Stimulated activated CD4-positive, alpha-beta T cell treated with anti-CD3 and anti-CD28 coated beads, Interleukin-12 subunit alpha, Interleukin-12 subunit beta, amount 100 ng/mL, for 24 hours (primary cell): ENCODE measurements at regions not wholly inside any gene's neighbourhood (a gene's known extent, or its start where the extent isn't known, plus 50 kb on each side); places are given as distances from the start of the nearest gene placed in this dataset.
A peak's percentile ranks its signal among the peaks of the same experiment; 100 is the strongest.

Source experiments
- DNase-seq, 2 experiments: peaks; one replicate each; pipeline ENCODE4 v3.0.0-alpha.2; 2020; ENCODE audit warnings: low read depth in 2 of 2

DNA sequence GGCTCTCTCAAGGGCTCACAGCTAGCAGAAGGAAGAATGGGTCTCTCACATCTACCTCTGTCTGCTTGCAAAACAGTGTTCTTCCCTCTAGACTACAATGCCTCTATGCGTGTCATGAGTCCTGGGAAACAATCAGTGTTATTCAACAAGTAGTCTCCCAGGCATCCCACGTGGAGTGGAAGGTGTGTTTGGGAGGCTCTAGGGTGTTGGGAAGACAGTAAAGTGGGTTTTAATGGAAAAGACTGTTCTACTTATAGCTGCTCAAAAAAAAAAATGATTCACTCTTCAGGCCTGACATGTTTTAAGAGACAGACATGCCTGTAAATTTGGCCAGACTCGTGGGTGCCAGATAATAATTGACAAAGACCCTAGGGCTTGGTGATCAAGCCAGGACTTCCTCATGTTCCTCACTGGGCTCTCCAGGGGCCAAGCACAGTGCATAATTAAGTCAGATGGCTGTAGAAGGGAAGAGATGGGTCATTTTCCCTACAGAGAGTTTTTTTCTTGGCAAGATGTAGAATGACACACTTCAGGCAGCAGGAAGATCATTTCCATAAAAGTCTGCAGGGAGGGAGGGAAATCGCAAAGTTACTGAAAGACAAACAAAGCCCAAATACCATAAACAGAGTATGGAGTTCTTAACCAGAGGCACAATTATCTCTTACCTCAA lies 246.4 kb downstream of the ACTL7B start:
- DNase-seq = no peak

DNA sequence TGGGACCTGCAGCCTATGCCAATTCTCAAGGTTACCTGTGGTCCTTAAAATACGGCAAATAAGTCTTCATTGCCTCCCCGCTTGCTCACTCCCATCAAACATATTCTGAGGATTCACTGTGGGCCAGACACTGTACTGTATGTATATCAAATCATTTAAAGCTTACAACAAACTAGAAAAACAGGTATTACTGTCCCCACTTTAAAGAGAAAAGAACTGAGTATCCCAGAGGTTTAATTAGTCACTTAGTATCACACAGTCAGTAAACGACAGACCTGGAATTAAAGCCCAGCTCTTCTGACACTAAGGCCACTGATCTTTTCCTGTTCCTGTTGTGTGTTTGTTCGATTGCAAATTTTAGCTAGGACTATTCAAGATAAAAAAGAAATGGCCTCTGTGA lies 248.2 kb downstream of the ACTL7B start:
- DNase-seq = no peak

GRCh38 chr9:108606401-108606800 lies 249.4 kb downstream of the ACTL7B start:
- DNase-seq = no peak

GRCh38 chr9:108603141-108603540 lies 252.6 kb downstream of the ACTL7B start:
- no peak for DNase-seq

DNA sequence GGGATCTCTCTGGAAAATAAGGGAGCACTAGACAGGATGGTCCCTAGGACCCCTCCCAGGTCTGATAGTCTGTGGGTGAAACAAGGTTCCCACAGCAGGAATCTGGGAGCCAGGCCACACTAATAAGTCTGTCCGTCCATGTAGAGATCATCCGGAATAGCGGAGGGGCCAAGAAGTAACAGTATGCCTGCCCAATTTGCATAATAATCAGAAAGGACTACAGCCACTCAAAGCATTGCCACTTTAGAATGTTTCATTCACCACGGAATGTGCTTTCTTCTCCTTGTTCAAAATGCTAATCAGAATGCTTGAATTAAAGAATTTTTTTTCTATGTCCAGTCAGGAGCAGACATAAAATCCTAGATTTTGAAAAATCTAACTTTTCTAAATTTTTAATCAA lies 254.9 kb downstream of the ACTL7B start:
- DNase-seq = no peak

DNA sequence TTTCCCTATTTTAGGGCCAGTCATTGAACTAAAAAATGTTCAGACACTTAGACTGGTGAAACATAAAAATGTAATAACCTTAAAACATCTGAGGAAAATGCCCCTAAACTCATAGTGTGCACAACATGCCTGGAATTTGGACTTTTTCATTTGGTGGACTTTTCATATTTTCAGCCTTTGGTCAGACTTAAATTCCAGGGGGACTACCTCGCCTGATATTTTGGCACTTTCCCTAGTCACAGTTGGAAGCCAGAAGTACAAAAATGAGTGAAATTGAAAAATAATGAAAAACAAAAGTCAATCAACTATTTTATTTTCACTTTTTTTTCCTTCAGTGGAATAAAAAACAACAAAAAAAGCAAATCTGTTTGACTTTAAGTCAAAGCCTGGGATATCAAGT lies 256.2 kb downstream of the ACTL7B start:
- DNase-seq = no peak

- no peak for DNase-seq
Measured at GRCh38 chr9:108591121-108591520, 264.7 kb downstream of the ACTL7B start.

DNA sequence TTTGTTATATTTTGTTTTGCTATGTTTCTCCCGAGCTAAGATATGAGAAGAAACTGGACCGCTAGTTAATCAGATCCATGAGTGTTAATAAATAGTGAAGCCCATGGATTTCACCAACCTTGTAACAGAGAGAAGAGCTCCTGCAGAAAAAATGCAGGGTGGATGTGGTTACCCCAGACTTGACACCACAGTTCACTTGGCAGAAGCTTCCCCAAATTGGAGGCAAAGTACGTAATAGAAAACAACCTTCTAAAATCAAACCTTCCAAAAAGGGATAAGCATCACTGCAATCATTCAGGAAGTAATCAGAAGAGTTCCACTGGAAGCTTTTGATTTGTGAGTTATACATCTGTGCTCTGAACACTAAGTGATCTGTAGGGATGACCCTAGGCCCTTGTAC lies 267.5 kb downstream of the ACTL7B start:
- no peak for DNase-seq

- DNase-seq = no peak
Measured at GRCh38 chr9:108586471-108587139, 269.2 kb downstream of the ACTL7B start.

GRCh38 chr9:108584860-108585259 lies 270.9 kb downstream of the ACTL7B start:
- DNase-seq = no peak

GRCh38 chr9:108582726-108583125 lies 273.1 kb downstream of the ACTL7B start:
- DNase-seq = no peak

DNA sequence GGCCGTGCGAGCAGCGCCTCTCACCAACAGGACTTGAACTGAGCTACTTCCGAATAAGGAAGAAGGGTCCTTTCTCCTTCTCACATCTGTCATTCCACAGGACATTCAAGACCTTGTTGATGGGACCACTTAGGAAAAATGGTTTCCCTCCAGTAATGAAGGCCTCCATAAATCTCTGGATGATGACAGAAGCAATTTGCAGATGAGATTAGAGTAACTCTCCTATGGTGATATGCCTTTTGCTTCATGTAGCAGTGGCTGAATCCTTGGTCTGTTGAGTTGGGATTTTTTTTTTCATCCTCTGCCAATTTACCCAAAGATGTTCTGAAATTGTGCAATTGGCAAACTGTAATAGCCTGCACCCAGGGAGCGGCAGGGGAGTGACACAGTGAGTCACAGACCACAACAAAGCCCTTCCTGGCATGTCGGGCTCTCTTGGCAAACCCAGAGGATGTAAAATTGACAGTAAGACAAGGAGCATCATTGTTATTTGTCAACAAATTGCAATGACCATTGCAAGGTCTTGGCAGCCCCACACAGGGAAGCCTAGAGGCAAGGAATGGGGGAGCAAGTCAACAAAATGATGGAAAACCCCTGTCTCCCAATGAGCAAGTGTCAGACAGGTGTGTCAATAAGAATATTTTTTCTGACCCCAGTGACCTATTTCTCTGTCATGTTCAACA lies 275.9 kb downstream of the ACTL7B start:
- DNase-seq = no peak

GRCh38 chr9:108575276-108575675 lies 280.5 kb downstream of the ACTL7B start:
- DNase-seq = no peak

DNA sequence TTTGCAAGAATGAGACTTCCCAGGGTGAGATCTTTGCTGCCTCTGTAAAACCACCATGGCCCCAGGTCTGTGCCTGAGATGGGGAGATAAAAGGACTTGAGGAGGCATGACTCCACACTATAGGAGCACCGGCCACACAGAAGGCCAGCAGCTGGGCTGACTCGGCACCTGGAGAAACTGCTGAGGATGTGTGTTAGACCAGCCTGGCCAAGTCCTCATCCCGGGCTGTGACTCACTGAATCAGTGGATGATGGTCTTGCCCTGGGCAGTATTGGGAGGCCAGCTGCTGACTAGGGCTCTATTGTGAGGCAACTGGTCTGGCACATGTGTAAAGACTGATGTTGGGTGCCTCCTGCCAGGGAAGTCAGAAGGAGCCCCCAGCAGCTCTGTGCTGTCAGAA lies 286.2 kb downstream of the ACTL7B start:
- DNase-seq = no peak

DNA sequence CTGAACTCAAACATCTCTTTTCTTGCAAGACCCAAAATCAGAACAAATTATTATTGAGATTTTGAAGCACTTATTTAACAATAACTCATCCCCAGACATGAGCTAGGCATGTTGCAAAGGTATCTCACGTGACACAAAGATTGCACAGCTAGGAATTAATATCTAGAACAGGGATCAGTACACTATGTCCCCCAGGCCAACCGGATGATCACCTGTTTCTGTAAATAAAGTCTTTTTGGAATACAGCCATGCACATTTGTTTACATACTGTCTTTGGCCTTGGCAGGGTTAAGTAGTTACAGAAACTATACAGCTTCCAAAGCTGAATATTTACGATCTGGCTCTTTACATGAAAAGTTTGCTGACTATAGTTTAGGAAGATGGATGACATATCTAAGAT lies 287.7 kb downstream of the ACTL7B start:
- DNase-seq = no peak

- DNase-seq = no peak
Measured at GRCh38 chr9:108567571-108567970, 288.2 kb downstream of the ACTL7B start.

- peak in 1 of 2 experiments; percentile 0 for DNase-seq
Measured at GRCh38 chr9:108565651-108566378, 290.0 kb downstream of the ACTL7B start.

DNA sequence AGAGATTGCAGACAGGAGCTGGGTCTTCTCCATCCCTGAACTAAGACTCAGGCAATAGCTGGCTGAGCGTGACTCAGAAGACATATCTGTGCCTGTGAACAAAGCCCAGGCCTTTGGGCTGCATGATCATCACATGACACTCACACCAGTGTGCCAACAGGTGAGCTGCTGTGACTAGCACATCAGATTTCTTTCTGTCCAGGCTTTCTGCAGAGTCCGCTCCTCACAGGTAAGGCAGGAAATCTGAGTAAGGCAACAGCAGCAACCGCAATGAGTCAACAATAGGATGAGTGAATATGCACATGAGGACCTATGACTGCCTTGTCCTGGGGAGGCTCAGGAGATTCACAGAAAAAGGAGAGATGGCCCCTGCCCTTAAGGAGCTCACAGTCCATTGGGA lies 293.6 kb downstream of the ACTL7B start:
- no peak for DNase-seq

GRCh38 chr9:108559432-108559831 lies 296.4 kb downstream of the ACTL7B start:
- DNase-seq = no peak

- no peak for DNase-seq
Measured at GRCh38 chr9:108554831-108555230, 301.0 kb downstream of the ACTL7B start.

GRCh38 chr9:108553111-108553635 lies 302.6 kb downstream of the ACTL7B start:
- no peak for DNase-seq

DNA sequence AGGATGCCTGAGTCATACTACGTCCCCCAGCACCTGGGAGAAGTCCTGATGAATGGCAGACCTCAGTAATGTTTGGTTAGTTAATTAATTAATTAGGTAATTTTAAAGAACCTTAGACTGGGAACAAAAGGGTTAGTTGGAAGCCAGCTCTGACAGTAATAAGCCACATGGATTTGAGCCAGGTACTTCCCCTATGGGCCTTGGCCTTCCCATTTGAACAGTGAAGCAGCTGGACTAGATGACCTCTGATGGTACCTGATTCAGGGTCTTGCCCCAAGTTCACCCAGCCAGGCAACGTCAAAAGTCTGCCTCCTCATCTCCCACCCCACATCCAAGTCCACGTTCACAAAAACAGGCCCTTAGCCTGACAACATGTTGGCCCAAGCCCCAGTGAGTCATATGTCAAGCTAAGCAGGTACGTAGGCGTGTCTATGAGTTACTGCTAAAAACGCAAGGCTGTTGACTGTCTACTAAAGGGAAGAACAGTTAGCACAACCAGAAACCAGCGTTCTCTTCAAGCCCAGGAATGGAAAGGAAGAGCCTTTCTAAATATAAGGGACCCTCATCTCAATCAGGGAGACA lies 303.2 kb downstream of the ACTL7B start:
- DNase-seq = no peak
